Cardiac septum (tissue), 1 donor: ENCODE measurements at regions not wholly inside any gene's neighbourhood (a gene's known extent, or its start where the extent isn't known, plus 50 kb on each side); places are given as distances from the start of the nearest gene placed in this dataset.

Source experiments
- DNase-seq: peaks from one replicate; pipeline ENCODE4 v3.0.0-alpha.2; 2020; ENCODE audit warnings: low spot score
- intact Hi-C: fragments of 100-400 bp; cut with DNase I; formaldehyde crosslinking; loops from one replicate; pipeline ENCODE4 v1.14.0; 2022
- donor health status: DM: no; HTN: no; CAD: no.

DNA sequence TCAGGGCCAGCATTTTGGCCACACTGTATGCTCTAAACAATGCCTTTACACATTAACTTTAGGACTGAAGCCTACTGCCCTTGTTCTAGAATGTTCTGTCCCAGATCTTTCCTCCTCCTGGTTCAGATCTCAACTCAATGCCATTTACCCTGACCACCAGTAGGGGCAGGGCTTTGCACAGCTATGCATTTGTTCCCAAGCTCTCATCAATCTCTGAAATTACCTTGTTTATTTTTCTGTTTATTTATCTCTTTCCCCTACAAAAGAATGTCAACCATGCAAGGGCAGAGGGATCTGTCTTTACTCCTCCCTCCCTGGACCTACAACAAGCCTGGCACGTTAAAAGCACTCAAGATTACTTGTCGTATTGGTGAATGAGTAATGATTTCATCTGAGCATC is 612.9 kb downstream of the BNC2 start:
- no peak for DNase-seq
- intact Hi-C loops: no loop called here

GRCh38 chr9:16258191-16258590 is 612.3 kb downstream of the BNC2 start:
- intact Hi-C loops: no loop called here
- no peak for DNase-seq

GRCh38 chr9:16258708-16259107 is 611.8 kb downstream of the BNC2 start:
- DNase-seq: no peak
- intact Hi-C loops: no loop called here

- intact Hi-C loops: no loop called here
Observed at GRCh38 chr9:16262477-16263261, 607.8 kb downstream of the BNC2 start.

DNA sequence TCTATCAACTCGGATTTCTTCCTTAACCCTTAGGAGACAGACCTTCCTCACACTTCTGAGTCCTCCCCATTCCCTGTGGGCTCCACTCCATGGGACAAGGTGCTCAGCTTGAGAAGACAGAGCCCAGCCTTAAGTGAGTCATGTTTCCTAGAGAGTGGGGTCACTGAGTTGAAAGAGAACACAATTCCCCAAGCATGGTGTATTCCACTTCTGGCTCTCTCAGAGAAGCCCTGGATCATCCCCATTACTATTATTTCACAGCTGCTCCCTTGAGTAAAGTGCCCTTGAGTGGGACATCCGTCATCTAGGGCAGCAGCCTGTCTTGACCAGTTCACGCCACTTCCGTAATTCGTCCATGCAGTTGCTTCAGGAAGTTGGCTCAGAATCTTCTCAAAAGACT is 604.8 kb downstream of the BNC2 start:
- no peak for DNase-seq
- intact Hi-C loops: no loop called here

More at GRCh38 chr9:16262477-16263261, 607.8 kb downstream of the BNC2 start:
- DNase-seq: no peak

- intact Hi-C loops: no loop called here
- DNase-seq: no peak
Observed at GRCh38 chr9:16266648-16267276, 603.7 kb downstream of the BNC2 start.

- intact Hi-C loops: no loop called here
- no peak for DNase-seq
Observed at GRCh38 chr9:16267281-16268066, 603.0 kb downstream of the BNC2 start.

DNA sequence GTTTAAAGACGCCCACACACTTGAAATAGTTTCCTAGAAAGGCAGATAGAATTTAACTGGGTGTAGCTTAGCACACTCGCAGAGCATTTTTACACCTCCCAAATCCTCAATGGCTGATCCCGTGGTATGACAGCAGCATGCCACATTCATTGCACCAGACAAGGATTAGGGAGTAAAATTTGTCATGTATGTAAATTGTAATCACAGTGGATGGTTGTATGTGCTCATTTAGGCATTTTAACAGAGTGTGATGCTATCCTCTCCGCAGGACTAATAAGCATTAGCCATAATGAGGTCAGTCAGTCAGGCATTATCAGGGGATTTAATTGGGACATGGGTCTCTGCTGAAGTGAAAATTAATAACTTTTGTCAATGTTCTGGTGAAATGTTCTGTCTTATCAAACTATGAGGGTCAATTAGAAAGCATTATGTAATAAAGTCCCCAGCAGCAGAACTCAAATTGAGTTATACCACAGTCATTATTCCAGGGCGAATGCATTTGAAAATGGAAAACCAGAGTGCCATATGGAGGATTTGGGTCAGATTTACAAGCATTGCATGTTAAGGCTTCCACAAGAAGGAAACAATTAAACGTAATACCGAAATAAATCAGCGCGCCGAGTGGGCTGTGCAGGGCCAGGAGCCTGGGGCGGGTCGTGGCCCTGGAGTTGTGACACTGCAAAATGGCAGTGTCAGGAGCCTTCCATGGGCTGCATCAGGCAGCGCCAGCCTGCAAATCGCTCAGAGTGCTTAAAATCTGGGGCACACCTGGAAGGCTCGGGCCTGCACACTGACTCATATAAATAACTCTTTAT is 602.2 kb downstream of the BNC2 start:
- intact Hi-C loops: no loop called here

GRCh38 chr9:16271967-16272366 is 598.5 kb downstream of the BNC2 start:
- intact Hi-C loops: no loop called here
- no peak for DNase-seq

More for the DNA sequence above, 602.2 kb downstream of the BNC2 start:
- DNase-seq: no peak

DNA sequence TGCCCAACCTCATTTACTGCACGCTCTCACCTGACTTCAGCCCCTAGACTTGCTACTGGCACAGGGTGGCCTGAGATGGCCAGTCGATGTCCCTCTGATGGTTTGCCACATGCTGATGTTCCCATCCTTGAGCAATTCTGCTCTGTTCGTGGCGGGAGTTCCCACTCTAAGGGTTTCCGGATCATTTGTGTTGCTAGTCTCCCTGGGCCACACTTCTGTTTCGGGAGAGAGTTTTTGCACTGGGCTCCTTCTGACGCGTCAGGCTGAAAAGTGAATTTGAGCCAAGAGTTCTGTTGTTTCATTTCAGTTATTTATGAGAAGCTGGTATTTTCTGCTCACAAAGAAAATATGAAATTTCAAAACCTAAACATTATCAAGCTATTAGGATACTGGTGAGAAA is 597.7 kb downstream of the BNC2 start:
- no peak for DNase-seq
- intact Hi-C loops: no loop called here

DNA sequence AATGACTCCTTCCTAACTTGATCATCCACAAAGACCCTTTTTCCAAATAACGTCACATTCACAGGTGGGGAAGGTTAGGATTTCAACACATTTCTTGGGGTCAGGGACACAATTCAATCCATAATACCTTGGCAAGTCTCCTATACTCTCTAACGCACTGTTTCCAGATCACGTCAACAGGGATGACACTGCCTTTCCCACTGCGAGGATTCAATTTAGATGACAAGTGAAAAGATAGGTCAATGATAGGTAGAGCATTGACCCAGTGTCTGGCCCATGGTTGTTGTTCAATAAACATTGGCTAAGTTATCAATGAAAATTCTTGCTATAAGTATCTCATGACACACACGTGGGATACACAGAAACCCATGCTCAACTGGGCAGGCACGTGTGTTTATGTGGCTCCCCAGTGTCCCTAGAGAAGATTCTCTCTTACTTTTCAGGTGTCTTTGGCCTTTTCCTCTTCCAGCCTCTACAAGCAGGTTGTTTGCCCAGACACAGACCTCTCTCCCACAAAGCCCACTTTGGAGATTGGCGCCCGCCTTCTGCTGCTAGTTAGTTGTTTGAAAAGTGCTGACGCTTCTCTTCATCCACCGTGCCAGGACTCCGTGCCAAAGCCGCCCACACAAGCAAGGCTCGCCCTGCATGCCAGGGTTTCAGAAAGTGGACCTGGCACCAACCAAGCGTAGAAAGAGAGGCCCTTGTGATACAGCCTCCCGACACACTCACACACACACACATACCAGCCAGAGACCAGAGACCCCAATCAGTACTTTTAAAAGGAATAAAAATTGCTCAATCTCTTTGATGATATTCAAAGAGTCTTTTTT is 594.5 kb downstream of the BNC2 start:
- intact Hi-C loops: no loop called here
- no peak for DNase-seq

DNA sequence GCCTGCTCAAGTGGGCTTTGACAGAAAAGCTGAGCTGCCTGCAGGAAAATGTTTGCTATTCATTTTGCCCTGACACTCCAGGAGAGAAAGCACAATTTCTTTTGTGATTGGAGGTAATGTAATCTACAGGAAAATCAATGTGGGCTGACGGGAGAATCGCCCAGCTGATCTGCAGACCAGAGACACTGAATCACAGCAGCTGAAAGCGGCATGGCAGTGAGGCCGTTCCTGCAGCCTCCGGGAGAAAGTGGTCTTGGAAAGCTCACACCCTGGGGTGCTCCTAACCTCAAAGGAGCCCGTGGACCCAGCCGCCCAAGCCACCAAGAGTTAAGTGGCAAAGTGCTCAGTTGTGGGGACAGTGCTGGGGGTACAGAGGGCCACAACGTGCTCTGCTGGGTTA is 593.6 kb downstream of the BNC2 start:
- DNase-seq: no peak
- intact Hi-C loops: no loop called here

- intact Hi-C loops: no loop called here
Observed at GRCh38 chr9:16277471-16277960, 593.0 kb downstream of the BNC2 start.

GRCh38 chr9:16278326-16278999 is 592.0 kb downstream of the BNC2 start:
- intact Hi-C loops: no loop called here
- DNase-seq: no peak

More at GRCh38 chr9:16277471-16277960, 593.0 kb downstream of the BNC2 start:
- no peak for DNase-seq

DNA sequence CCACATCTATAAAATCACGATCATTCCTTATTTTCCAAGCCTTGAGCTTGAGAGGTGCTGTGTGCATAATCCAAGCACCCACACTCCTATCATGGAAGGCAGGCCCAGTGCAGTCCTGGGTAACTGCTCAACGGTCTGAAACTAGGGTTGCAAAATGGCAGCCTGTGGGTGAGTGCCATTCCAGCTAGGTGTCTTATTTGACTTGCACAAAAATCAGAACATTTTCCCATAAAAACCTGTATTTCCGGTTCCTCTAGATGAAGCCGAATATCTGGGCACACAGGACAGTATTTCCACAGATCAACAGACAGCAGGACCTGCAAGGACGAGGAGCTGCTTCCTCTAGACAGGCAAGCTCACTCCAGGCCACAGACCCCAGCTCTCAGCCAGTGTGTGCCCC is 588.8 kb downstream of the BNC2 start:
- DNase-seq: no peak
- intact Hi-C loops: no loop called here

DNA sequence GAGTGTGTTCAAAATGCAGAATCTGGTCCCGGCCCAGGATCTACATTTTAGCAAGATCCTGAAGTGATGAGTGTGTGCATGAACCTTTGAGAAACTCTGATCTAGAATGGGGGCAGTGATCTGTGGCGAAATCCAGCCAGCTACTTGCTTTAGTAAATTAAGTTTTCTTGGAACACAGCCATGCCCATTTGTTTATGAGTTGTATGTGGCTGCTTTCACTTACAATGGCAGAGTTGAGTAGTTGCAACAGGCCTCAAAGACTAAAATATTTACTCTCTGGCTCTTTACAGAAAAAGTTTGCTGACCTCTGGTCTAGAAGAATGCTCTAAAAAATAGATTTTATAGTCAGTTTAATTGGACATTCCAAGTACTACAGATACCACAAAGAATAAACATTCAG is 588.3 kb downstream of the BNC2 start:
- DNase-seq: no peak
- intact Hi-C loops: no loop called here

DNA sequence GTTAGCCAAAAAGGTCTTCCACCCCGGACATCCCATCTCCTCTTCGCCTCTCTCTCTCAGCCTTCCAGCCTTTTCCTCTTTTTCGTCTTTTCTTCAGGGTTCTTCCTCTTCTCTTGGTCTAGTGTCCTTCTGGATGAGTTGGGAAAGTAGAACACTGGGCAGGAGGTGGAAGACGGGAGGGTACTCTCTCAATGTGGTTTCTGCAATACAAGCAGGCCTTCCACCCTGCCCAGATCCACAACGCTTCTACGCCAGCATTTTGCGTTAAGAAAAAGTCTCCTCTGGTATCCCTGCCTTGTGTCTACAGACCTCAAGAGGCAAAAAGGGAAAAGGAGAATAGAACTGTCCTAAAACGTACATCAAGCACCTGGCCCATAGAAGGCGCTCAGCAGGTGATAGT is 587.8 kb downstream of the BNC2 start:
- intact Hi-C loops: no loop called here
- no peak for DNase-seq

- intact Hi-C loops: no loop called here
- no peak for DNase-seq
Observed at GRCh38 chr9:16286160-16286559, 584.3 kb downstream of the BNC2 start.
